Subcutaneous abdominal adipose tissue (tissue), 5 donors: ENCODE measurements at regions not wholly inside any gene's neighbourhood (a gene's known extent, or its start where the extent isn't known, plus 50 kb on each side); places are given as distances from the start of the nearest gene placed in this dataset.

Experiments used
- H3K27ac ChIP-seq: one replicate; pipeline ENCODE4 v1.7.0; 2013; ENCODE audit warnings: low read depth, mild to moderate bottlenecking, inconsistent platforms, low read length, moderate library complexity
- H3K27me3 ChIP-seq, 5 donors: one replicate each; pipeline ENCODE4 v1.7.0; 2013; ENCODE audit warnings: low read length in 5 of 5, inconsistent platforms in 1 of 5; ENCODE audit not compliant: control insufficient read depth in 5 of 5, insufficient read depth in 4 of 5
- H3K36me3 ChIP-seq, 5 donors: one replicate each; pipeline ENCODE4 v1.7.0; 2013; ENCODE audit warnings: low read length in 5 of 5; ENCODE audit not compliant: control insufficient read depth in 5 of 5, insufficient read depth in 5 of 5
- H3K4me1 ChIP-seq, 5 donors: one replicate each; pipeline ENCODE4 v1.7.0; 2013; ENCODE audit warnings: low read length in 5 of 5, mild to moderate bottlenecking in 3 of 5, moderate library complexity in 1 of 5; ENCODE audit not compliant: control insufficient read depth in 5 of 5, insufficient read depth in 5 of 5
- H3K4me3 ChIP-seq, 5 donors: one replicate each; pipeline ENCODE4 v1.7.0; 2013; ENCODE audit warnings: low read length in 5 of 5, low read depth in 1 of 5
- H3K9ac ChIP-seq, 5 donors: one replicate each; pipeline ENCODE4 v1.7.0; 2013; ENCODE audit warnings: low read length in 5 of 5, mild to moderate bottlenecking in 4 of 5, moderate library complexity in 3 of 5
- H3K9me3 ChIP-seq, 5 donors: one replicate each; pipeline ENCODE4 v1.7.0; 2013; ENCODE audit warnings: low read length in 5 of 5; ENCODE audit not compliant: control insufficient read depth in 5 of 5
- donor health status: healthy.
- donor health status: healthy.
- donor health status: healthy.
- donor health status: healthy.
- donor health status: healthy.

GRCh38 chr7:47682874-47683273, 101.0 kb upstream of the TNS3 start:
- peaks cover 0 to 9% (median 2%) of the 10 kb centered on the region in 5 donors for H3K4me1 ChIP-seq
- H3K27me3 ChIP-seq = no peaks in the 10 kb centered on the region
- H3K27ac ChIP-seq = no peak overlapping the region
- no peak overlapping the region for H3K9ac ChIP-seq
- H3K4me3 ChIP-seq = no peak overlapping the region
- H3K36me3 ChIP-seq = no peaks in the 10 kb centered on the region
- no peaks in the 10 kb centered on the region for H3K9me3 ChIP-seq

GRCh38 chr7:47681249-47681810, 99.4 kb upstream of the TNS3 start:
- H3K9ac ChIP-seq = no peak overlapping the region
- H3K4me1 ChIP-seq = peaks cover 0 to 11% (median 5%) of the 10 kb centered on the region in 5 donors
- H3K36me3 ChIP-seq = no peaks in the 10 kb centered on the region
- H3K4me3 ChIP-seq = no peak overlapping the region
- peaks cover 0 to 3% (median 0%) of the 10 kb centered on the region in 5 donors for H3K9me3 ChIP-seq
- no peak overlapping the region for H3K27ac ChIP-seq
- no peaks in the 10 kb centered on the region for H3K27me3 ChIP-seq

GRCh38 chr7:47678641-47679380, 96.9 kb upstream of the TNS3 start:
- H3K27ac ChIP-seq = no peak overlapping the region

GRCh38 chr7:47677664-47678063, 95.8 kb upstream of the TNS3 start:
- no peak overlapping the region for H3K9ac ChIP-seq
- no peaks in the 10 kb centered on the region for H3K36me3 ChIP-seq
- peaks cover 0 to 11% (median 5%) of the 10 kb centered on the region in 5 donors for H3K4me1 ChIP-seq
- H3K4me3 ChIP-seq = no peak overlapping the region
- no peak overlapping the region for H3K27ac ChIP-seq
- peaks cover 0 to 3% (median 0%) of the 10 kb centered on the region in 5 donors for H3K9me3 ChIP-seq
- H3K27me3 ChIP-seq = no peaks in the 10 kb centered on the region

More at GRCh38 chr7:47678641-47679380, 96.9 kb upstream of the TNS3 start:
- no peaks in the 10 kb centered on the region for H3K27me3 ChIP-seq
- H3K36me3 ChIP-seq = no peaks in the 10 kb centered on the region
- H3K9ac ChIP-seq = no peak overlapping the region
- H3K9me3 ChIP-seq = peaks cover 0 to 3% (median 0%) of the 10 kb centered on the region in 5 donors
- H3K4me3 ChIP-seq = no peak overlapping the region
- H3K4me1 ChIP-seq = peaks cover 0 to 11% (median 5%) of the 10 kb centered on the region in 5 donors

- H3K9ac ChIP-seq = no peak overlapping the region
These were observed 95.2 kb upstream of the TNS3 start for GRCh38 chr7:47677093-47677492.

GRCh38 chr7:47672977-47673381, 91.1 kb upstream of the TNS3 start:
- H3K4me3 ChIP-seq = no peak overlapping the region
- H3K27ac ChIP-seq = no peak overlapping the region
- H3K36me3 ChIP-seq = no peaks in the 10 kb centered on the region
- H3K4me1 ChIP-seq = peaks cover 0 to 19% (median 12%) of the 10 kb centered on the region in 5 donors
- no peaks in the 10 kb centered on the region for H3K27me3 ChIP-seq
- H3K9me3 ChIP-seq = peaks cover 0 to 3% (median 0%) of the 10 kb centered on the region in 5 donors
- H3K9ac ChIP-seq = no peak overlapping the region

More at GRCh38 chr7:47677093-47677492, 95.2 kb upstream of the TNS3 start:
- Histone ChIP-seq H3K27ac (no peak overlapping the region), H3K27me3 (no peaks in the 10 kb centered on the region), H3K4me1 (peaks cover 0 to 11% (median 5%) of the 10 kb centered on the region in 5 donors), H3K4me3 (no peak overlapping the region), H3K36me3 (no peaks in the 10 kb centered on the region), H3K9me3 (peaks cover 0 to 3% (median 0%) of the 10 kb centered on the region in 5 donors)

- H3K27ac ChIP-seq = no peak overlapping the region
- H3K9ac ChIP-seq = no peak overlapping the region
- no peaks in the 10 kb centered on the region for H3K27me3 ChIP-seq
- H3K9me3 ChIP-seq = peaks cover 0 to 3% (median 0%) of the 10 kb centered on the region in 5 donors
- no peaks in the 10 kb centered on the region for H3K36me3 ChIP-seq
- H3K4me3 ChIP-seq = no peak overlapping the region
- peaks cover 0 to 16% (median 8%) of the 10 kb centered on the region in 5 donors for H3K4me1 ChIP-seq
These were observed 90.4 kb upstream of the TNS3 start for GRCh38 chr7:47672271-47672791.

GRCh38 chr7:47671358-47671757, 89.4 kb upstream of the TNS3 start:
- Histone ChIP-seq H3K27ac (no peak overlapping the region), H3K4me1 (peaks cover 0 to 16% (median 8%) of the 10 kb centered on the region in 5 donors), H3K9me3 (no peaks in the 10 kb centered on the region), H3K27me3 (no peaks in the 10 kb centered on the region), H3K4me3 (no peak overlapping the region), H3K9ac (no peak overlapping the region), H3K36me3 (no peaks in the 10 kb centered on the region)

- Histone ChIP-seq H3K4me3 (no peak overlapping the region), H3K27ac (no peak overlapping the region), H3K36me3 (no peaks in the 10 kb centered on the region), H3K9me3 (no peaks in the 10 kb centered on the region), H3K27me3 (no peaks in the 10 kb centered on the region), H3K9ac (no peak overlapping the region), H3K4me1 (peaks cover 0 to 16% (median 10%) of the 10 kb centered on the region in 5 donors)
These were observed 88.8 kb upstream of the TNS3 start for GRCh38 chr7:47670729-47671128.

- Histone ChIP-seq H3K36me3 (no peaks in the 10 kb centered on the region), H3K4me3 (peak overlapping the region in 1 of 5 donors; percentile 16), H3K27me3 (no peaks in the 10 kb centered on the region), H3K4me1 (peaks cover 0 to 16% (median 10%) of the 10 kb centered on the region in 5 donors), H3K9ac (no peak overlapping the region), H3K27ac (peak overlapping the region; percentile 46), H3K9me3 (no peaks in the 10 kb centered on the region)
These were observed 88.0 kb upstream of the TNS3 start for GRCh38 chr7:47669901-47670384.
